SU-DHL-6 (cell line): ENCODE measurements at regions not wholly inside any gene's neighbourhood (a gene's known extent, or its start where the extent isn't known, plus 50 kb on each side); places are given as distances from the start of the nearest gene placed in this dataset.

Source experiments
- H2AFZ ChIP-seq: fragments of 200-600 bp; sonication (generic); 2 replicates; pipeline ENCODE4 v1.6.1; 2014; ENCODE audit warnings: low read depth, mild to moderate bottlenecking, moderate library complexity, mixed read lengths, antibody characterized with exemption, low read length; ENCODE audit not compliant: severe bottlenecking
- H3F3A ChIP-seq: fragments of 200-600 bp; shearing (Covaris generic); 2 replicates; pipeline ENCODE4 v1.6.0; 2016; ENCODE audit warnings: antibody characterized with exemption, mild to moderate bottlenecking; ENCODE audit not compliant: insufficient read depth
- H3K27ac ChIP-seq: fragments of 200-600 bp; sonication (generic); 2 replicates; pipeline ENCODE4 v1.5.1; 2016; ENCODE audit warnings: low read depth, mild to moderate bottlenecking, low read length, moderate library complexity, mixed read lengths
- H3K27me3 ChIP-seq: fragments of 200-600 bp; sonication (generic), shearing (Covaris generic); 2 replicates; pipeline ENCODE4 v1.6.0; 2014; ENCODE audit warnings: mild to moderate bottlenecking, low read length
- H3K36me3 ChIP-seq: fragments of 200-600 bp; sonication (generic); 2 replicates; pipeline ENCODE4 v1.6.1; 2014; ENCODE audit warnings: mild to moderate bottlenecking, low read length, mixed read lengths
- H3K4me2 ChIP-seq: fragments of 300-600, 200-600 bp; shearing (Covaris generic), sonication (generic); 2 replicates; pipeline ENCODE4 v1.6.0; 2014; ENCODE audit warnings: low read length, low read depth, mild to moderate bottlenecking; ENCODE audit not compliant: poor library complexity, severe bottlenecking
- H3K4me3 ChIP-seq: fragments of 200-600 bp; sonication (generic); 2 replicates; pipeline ENCODE4 v1.5.1; 2014; ENCODE audit warnings: antibody characterized with exemption, low read length, mild to moderate bottlenecking, mixed read lengths; ENCODE audit not compliant: insufficient read depth, poor library complexity, severe bottlenecking
- H3K79me2 ChIP-seq: fragments of 200-600 bp; sonication (generic); 2 replicates; pipeline ENCODE4 v1.6.1; 2014; ENCODE audit warnings: mild to moderate bottlenecking, low read length, moderate library complexity; ENCODE audit not compliant: insufficient read depth
- H3K9ac ChIP-seq: fragments of 200-600 bp; sonication (generic); 2 replicates; pipeline ENCODE4 v1.7.0; 2014; ENCODE audit warnings: mild to moderate bottlenecking, low read length
- H3K9me2 ChIP-seq: fragments of 200-600 bp; sonication (generic); replicated peaks from 2 replicates; pipeline ENCODE4 v1.6.1; 2014; ENCODE audit warnings: low read length; ENCODE audit not compliant: insufficient read depth
- H3K9me3 ChIP-seq: fragments of 200-600 bp; sonication (generic); 2 replicates; pipeline ENCODE4 v1.6.1; 2014; ENCODE audit warnings: low read length, mixed read lengths; ENCODE audit not compliant: insufficient read depth
- H4K20me1 ChIP-seq: fragments of 200-600 bp; sonication (generic); 2 replicates; pipeline ENCODE4 v1.6.1; 2014; ENCODE audit warnings: low read depth, mild to moderate bottlenecking, antibody characterized with exemption, low read length, moderate library complexity, mixed read lengths
- EZH2phosphoT487 ChIP-seq: fragments of 200-600 bp; sonication (generic), shearing (Covaris generic); conservative IDR thresholded peaks from 2 replicates; pipeline ENCODE4 v1.6.1; 2018; ENCODE audit warnings: mild to moderate bottlenecking, antibody characterized with exemption, low read length, moderate library complexity, mixed read lengths
- TF ChIP-seq, protein P1 (sequence below): fragments of 200-600 bp; sonication (generic); IDR thresholded peaks from one replicate; pipeline ENCODE4 v1.5.1; 2017; ENCODE audit warnings: antibody characterized with exemption, mild to moderate bottlenecking, low read length, moderate library complexity; ENCODE audit not compliant: insufficient read depth, poor library complexity, severe bottlenecking

- Histone ChIP-seq H4K20me1 (no peaks in the 10 kb centered on the region), H3K9me3 (no peaks in the 10 kb centered on the region), H3K4me2 (no peak overlapping the region), H3F3A (no peaks in the 10 kb centered on the region), H2AFZ (no peak overlapping the region), H3K27ac (no peak overlapping the region), H3K4me3 (no peak overlapping the region), H3K27me3 (no peaks in the 10 kb centered on the region), H3K9me2 (no peaks in the 10 kb centered on the region), H3K79me2 (no peaks in the 10 kb centered on the region), H3K9ac (no peak overlapping the region), H3K36me3 (no peaks in the 10 kb centered on the region)
- TF ChIP-seq EZH2phosphoT487 = no peak
- TF ChIP-seq, protein P1, sequence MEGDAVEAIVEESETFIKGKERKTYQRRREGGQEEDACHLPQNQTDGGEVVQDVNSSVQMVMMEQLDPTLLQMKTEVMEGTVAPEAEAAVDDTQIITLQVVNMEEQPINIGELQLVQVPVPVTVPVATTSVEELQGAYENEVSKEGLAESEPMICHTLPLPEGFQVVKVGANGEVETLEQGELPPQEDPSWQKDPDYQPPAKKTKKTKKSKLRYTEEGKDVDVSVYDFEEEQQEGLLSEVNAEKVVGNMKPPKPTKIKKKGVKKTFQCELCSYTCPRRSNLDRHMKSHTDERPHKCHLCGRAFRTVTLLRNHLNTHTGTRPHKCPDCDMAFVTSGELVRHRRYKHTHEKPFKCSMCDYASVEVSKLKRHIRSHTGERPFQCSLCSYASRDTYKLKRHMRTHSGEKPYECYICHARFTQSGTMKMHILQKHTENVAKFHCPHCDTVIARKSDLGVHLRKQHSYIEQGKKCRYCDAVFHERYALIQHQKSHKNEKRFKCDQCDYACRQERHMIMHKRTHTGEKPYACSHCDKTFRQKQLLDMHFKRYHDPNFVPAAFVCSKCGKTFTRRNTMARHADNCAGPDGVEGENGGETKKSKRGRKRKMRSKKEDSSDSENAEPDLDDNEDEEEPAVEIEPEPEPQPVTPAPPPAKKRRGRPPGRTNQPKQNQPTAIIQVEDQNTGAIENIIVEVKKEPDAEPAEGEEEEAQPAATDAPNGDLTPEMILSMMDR = no peak
Measured at GRCh38 chr20:40750541-40751035, 61.6 kb upstream of the MAFB start.

GRCh38 chr20:40753472-40753871 lies 64.4 kb upstream of the MAFB start:
- Histone ChIP-seq H3K27me3 (no peaks in the 10 kb centered on the region), H3K9me2 (no peaks in the 10 kb centered on the region)

GRCh38 chr20:40754339-40754943 lies 65.4 kb upstream of the MAFB start:
- Histone ChIP-seq H3K9me2 (no peaks in the 10 kb centered on the region), H3K4me2 (no peak overlapping the region), H3K36me3 (no peaks in the 10 kb centered on the region), H4K20me1 (no peaks in the 10 kb centered on the region), H3K9me3 (no peaks in the 10 kb centered on the region), H3K9ac (no peak overlapping the region), H3K79me2 (no peaks in the 10 kb centered on the region), H3K4me3 (no peak overlapping the region), H3K27ac (no peak overlapping the region), H3K27me3 (no peaks in the 10 kb centered on the region), H2AFZ (no peak overlapping the region), H3F3A (no peaks in the 10 kb centered on the region)
- TF ChIP-seq, protein P1 = no peak
- TF ChIP-seq EZH2phosphoT487 = no peak

More at GRCh38 chr20:40753472-40753871, 64.4 kb upstream of the MAFB start:
- H2AFZ ChIP-seq = no peak overlapping the region
- no peaks in the 10 kb centered on the region for H3K36me3 ChIP-seq
- TF ChIP-seq, protein P1 = no peak
- TF ChIP-seq EZH2phosphoT487 = no peak
- no peaks in the 10 kb centered on the region for H3K9me3 ChIP-seq
- no peaks in the 10 kb centered on the region for H4K20me1 ChIP-seq
- H3K4me2 ChIP-seq = no peak overlapping the region
- H3K4me3 ChIP-seq = no peak overlapping the region
- no peaks in the 10 kb centered on the region for H3K79me2 ChIP-seq
- H3F3A ChIP-seq = no peaks in the 10 kb centered on the region
- H3K27ac ChIP-seq = no peak overlapping the region
- H3K9ac ChIP-seq = no peak overlapping the region
